GM18951 (cell line): ENCODE measurements at regions not wholly inside any gene's neighbourhood (a gene's known extent, or its start where the extent isn't known, plus 50 kb on each side); places are given as distances from the start of the nearest gene placed in this dataset.
A peak's percentile ranks its signal among the peaks of the same experiment; 100 is the strongest.

Experiments
- POLR2A ChIP-seq: IDR thresholded peaks from 4 replicates; pipeline ENCODE4 v1.6.1; 2011; ENCODE audit warnings: mild to moderate bottlenecking; ENCODE audit not compliant: insufficient read length, insufficient read depth; ENCODE audit errors: extremely low read depth
- in situ Hi-C: fragments of 300-500 bp; cut with MboI; formaldehyde crosslinking; loops from one replicate; pipeline ENCODE4 v1.12.0; 2022; ENCODE audit warnings: low sequenced_read_pairs, mixed read lengths, inconsistent platforms; ENCODE audit not compliant: unreplicated experiment

DNA sequence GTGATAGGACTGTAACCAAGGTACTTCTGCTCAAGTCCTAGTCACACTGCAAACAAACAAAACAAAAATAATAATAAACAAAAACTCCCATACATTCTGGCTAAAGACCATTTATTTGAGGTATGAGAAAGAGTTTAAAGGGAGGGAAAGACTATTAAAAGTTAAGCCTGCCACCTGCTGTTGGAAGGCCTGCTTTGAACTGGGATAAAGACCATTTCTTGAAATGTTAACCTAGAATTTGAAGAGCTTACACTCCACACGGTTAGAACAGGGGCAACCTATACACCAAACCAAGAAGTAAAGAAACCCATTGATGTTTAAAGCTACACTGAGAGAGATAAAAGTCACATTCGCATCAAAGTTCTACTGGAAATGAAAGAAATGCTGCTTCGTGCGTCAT lies 548.7 kb upstream of the DIPK2B start:
- in situ Hi-C loops = no loop called here
- no peak for TF ChIP-seq POLR2A

DNA sequence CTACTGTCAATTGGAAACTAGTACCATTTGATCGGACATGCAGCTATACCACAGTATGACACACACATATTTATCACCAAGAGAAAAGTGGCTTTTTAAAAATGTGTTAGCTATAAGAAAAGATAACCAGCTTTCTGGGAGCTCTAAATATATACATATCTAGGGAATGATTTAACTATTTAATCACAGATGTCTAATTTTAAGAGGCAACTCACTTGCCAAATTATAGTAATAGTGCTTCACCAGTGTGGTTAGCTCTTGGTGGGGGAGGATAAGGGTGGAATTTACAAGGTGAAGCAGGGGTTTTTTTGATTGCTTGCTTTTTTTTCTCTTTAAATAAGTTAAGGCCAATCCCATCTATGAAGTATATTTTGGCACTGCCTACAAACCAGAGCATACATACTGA lies 547.7 kb upstream of the DIPK2B start:
- no peak for TF ChIP-seq POLR2A
- in situ Hi-C loops = no loop called here

DNA sequence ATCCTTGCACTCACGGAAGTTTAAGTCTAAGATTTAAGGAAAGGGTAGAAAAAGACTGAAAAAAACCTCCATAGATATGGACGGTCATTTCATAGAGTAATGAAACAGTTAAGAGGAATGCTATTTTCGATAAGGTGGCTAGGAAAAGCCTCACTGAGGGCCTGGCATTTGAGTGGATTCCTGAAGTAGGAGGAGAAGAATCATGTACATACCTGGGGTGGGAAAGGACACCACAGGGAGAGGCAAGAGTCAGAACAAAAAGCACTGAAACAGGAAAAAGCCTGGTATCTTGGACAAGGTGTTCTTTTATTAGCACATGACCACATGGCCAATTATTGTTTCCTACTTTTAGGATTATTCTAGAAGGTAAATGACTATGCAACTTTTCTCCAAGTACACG lies 547.2 kb upstream of the DIPK2B start:
- in situ Hi-C loops = no loop called here
- no peak for TF ChIP-seq POLR2A

DNA sequence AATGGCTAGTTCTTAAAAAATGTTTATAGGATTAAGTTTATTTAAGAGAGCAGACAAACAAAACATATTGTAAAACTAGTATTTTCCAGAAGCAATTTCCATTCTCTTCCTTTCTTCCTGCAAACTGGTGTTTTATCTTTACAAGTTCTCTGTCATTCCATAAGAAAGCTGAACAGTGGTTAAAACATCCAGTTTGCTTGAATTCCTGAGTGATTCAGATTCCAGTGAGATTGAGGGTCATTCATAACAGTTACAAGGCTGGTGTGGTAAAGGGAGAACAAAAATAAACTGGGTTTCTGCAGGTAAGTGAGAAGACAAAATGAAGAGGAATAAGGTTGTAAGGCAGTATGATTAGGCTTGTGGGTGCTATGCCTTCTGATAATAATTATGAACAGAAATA lies 544.8 kb upstream of the DIPK2B start:
- no peak for TF ChIP-seq POLR2A

DNA sequence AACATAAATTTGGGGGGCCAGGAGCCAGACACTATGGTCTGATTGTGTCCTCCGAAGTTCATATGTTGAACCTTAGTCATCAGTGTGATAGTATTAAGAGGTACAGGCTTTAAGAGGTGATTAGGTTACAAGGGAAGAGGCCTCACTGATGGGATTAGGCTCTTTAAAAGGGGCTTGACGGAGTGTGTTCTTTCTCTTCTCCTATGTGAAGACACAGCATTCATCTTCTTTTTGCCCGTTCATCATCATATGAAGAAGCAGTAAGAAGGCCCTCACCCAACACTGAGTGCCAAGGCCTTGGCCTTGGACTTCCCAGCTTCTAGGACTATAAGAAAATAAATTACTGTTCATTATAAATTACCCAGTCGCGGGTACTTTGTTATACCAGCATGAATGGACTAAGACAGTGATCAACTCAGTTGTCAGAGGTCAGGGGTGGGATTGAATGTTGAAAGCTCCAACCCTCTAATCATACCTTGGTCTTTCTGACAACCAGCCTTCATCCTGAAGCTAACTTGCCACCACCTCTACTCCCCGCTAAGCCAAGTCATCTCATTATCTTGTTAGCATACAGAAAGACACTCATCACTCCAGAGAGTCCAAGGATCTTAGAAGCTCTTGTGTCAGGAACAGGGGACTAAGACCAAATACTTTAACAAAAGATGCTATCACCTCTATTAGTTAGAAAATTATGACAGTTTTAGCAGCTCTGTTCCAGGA lies 543.4 kb upstream of the DIPK2B start:
- no peak for TF ChIP-seq POLR2A
- in situ Hi-C loops = no loop called here

More for the DNA sequence above, 544.8 kb upstream of the DIPK2B start:
- in situ Hi-C loops = no loop called here

DNA sequence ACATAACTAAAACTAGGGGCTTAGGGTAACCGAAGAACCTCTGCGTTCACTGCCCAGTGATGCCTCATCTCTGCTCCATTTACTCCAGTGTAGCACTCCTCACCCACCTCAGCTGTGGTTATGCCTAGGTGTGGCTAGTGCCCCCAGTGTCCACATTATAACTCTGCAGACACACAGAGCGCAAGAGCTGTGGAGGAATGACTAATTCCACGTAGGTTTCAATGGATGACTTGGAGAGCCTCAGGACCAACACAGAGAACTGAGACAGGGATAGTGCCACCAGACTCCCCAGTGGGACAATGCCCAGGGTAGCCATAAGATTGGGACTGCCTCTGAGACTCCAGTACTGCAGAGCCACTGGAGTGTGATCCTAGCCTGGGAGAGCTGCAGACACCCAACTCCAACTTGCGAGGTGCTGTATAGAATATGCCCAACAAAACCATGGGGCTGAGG lies 542.4 kb upstream of the DIPK2B start:
- in situ Hi-C loops = no loop called here
- peak; percentile 17 for TF ChIP-seq POLR2A

DNA sequence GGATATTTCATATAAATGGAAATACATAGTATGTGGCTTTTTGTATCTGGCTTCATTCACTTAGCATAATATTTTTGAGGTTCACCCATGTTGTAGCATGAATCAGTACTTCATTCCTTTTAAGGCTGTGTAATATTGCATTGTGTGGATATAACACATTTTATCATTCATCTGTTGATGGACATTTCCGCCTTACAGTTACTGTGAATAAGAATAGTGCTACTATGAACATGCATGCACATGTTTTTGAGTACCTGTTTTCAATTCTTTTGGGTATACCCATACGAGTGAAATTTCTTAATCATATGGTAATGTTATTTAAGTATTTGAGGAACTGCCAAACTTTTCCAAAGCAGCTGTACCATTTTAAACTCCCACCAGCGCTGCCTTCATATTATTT lies 539.6 kb upstream of the DIPK2B start:
- in situ Hi-C loops = no loop called here

DNA sequence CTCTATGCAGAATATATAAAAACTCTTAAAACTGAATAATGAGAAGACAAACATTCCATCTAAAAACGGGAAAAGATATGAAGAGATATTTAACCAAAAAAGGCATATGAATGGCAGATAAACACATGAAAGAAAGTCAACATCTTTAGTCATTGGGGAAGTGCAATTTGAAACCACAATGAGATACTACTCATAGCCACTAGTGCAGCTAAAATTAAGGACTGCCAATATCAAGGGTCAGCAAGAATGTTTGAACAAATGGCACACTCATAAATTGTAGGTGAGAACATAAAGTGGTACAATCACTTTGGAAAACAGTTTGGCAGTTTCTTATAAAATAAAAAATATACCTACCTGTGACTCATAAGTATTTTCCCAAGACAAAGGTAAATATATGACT lies 534.9 kb upstream of the DIPK2B start:
- in situ Hi-C loops = no loop called here
- TF ChIP-seq POLR2A = no peak

More for the DNA sequence above, 539.6 kb upstream of the DIPK2B start:
- TF ChIP-seq POLR2A = no peak

DNA sequence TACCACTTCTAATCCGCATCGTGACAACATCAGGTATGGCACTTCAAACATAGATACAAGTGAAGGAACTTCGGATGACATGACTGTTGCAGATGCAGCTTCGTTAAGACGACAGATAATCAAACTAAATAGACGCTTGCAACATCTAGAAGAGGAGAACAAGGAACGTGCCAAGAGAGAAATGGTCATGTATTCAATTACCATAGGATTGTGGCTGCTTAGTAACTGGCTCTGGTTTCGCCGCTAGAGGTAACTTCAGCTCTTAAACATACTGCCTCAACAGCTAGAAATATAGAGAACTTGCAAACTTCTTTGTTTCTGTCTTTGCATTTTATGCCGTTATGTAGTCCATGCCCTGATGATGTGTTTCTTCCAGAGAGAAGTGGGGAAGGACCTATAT lies 530.8 kb upstream of the DIPK2B start:
- no peak for TF ChIP-seq POLR2A
- in situ Hi-C loops = no loop called here

DNA sequence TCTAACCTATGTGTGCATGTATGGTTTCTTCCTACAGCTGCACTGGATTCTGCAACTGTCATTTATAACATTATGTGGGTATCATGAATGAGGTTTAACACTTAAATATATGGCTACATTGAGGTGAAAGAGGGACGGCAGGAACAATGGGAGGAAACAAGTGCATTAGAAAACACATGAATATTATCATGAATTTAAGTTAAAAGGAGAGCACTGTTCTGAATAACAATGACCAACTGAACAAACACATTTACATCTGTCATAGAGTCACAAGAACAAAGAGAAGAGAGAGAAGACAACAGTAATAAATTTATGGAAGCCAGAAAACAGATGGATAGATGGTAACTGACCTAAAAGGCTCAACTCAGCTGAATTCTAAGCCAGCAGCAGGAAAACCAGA lies 527.1 kb upstream of the DIPK2B start:
- no peak for TF ChIP-seq POLR2A
- in situ Hi-C loops = no loop called here

DNA sequence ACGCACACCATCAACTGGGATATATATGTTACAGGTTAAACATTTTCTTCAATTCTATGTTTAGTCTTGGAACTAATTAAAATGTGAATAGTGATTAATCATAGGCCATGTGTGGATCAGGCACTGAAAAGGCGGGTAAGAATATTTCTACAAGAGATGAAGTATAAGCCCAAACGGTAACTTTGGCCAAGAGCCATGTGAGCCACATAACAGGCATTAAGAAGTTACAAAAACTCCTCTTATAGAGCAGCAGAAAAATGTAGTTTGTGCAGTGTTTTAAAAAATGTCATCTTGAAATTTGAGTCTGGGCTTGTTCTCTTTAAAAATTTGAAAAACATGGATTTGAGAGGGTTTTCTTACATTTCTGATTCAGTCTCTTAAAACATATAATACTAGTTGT lies 521.8 kb upstream of the DIPK2B start:
- TF ChIP-seq POLR2A = no peak
- in situ Hi-C loops = no loop called here

DNA sequence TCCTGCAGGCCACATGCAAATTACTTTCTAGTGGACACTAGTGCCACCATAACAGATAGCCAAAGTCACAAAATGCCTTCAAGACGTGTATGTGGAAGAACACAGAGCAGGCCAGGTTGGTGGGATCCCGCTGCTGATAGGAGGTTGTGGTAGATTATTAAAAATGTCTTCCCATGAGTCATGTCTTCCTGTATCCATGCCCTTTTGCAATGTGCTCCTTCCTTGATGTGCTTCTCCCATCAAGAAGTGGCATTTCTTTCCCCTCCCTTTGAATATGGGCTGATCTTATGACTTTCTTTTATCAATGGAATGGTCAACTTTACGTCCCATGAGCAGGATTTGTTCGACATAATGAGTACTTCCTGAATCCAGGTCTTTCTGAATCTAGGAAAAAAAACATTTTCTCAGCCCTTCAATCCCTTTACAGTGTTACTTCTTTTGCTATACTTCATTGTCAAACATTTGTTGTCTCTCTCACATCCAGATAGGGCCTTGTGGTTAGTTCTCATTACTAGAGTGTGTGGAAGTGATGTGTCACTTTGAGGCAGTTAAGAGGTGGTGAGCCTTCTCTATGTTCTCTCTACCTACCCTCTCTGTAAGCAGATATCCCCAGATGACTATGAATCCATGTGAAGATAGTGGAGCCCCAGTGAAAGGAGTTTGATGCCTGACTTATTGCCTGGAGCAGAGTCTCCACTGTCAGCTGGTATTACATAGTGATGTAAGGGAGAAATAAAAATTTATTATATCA lies 519.2 kb upstream of the DIPK2B start:
- in situ Hi-C loops = no loop called here
- no peak for TF ChIP-seq POLR2A

DNA sequence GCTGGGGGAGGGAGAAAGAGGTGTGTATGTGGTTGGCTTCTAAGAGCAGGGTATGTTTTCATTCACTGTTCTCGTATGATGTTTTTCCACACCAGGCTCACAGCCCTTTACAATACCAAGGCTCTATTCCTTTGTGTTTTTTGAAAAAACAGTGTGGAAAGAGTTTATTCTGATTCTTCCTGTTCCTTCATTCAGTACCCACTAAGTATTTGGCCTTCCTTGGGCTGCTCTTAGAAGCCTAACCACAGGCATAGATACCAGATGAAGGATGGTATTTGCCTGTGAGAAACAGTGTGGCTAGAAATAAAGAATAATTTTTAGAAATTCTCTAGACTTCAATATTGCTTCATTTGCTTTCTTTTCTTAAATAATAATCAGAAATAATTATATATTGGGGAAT lies 518.0 kb upstream of the DIPK2B start:
- in situ Hi-C loops = no loop called here
- no peak for TF ChIP-seq POLR2A

DNA sequence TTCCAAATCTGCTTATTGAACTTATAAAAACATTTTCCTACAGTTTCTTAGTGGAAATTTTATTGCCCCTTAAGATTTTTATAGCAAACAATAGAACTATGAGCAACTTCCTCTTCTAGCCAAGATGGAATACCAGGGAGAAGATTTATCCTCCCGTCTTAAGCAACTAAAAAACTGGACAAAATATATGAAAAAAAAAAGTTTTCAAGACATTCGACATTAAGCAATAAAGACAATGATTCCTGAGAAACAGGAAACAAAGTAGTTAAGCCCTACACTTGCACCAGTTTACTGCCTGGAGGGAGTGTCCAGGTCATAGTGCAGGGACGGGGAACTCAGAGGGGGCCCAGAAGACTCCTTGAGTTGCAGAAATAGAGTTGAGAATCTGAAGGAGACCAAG lies 516.1 kb upstream of the DIPK2B start:
- TF ChIP-seq POLR2A = no peak
- in situ Hi-C loops = no loop called here
